Hepatocyte (in vitro differentiated cells): ENCODE measurements at regions not wholly inside any gene's neighbourhood (a gene's known extent, or its start where the extent isn't known, plus 50 kb on each side); places are given as distances from the start of the nearest gene placed in this dataset.

ENCODE experiments used
- EZH2 ChIP-seq: fragments of 200-600 bp; sonication (generic); IDR thresholded peaks from 2 replicates; pipeline ENCODE4 v1.6.1; 2016; ENCODE audit warnings: antibody characterized with exemption, mild to moderate bottlenecking, borderline replicate concordance
- EZH2phosphoT487 ChIP-seq: fragments of 200-600 bp; sonication (generic); IDR thresholded peaks from one replicate; pipeline ENCODE4 v1.6.1; 2018; ENCODE audit warnings: antibody characterized with exemption, mild to moderate bottlenecking, low read depth, moderate library complexity; ENCODE audit not compliant: unreplicated experiment, severe bottlenecking
- TF ChIP-seq, protein P1 (sequence below): fragments of 200-600 bp; sonication (generic); IDR thresholded peaks from 2 replicates; pipeline ENCODE4 v1.5.1; 2016; ENCODE audit warnings: antibody characterized with exemption, mild to moderate bottlenecking; ENCODE audit not compliant: poor library complexity

DNA sequence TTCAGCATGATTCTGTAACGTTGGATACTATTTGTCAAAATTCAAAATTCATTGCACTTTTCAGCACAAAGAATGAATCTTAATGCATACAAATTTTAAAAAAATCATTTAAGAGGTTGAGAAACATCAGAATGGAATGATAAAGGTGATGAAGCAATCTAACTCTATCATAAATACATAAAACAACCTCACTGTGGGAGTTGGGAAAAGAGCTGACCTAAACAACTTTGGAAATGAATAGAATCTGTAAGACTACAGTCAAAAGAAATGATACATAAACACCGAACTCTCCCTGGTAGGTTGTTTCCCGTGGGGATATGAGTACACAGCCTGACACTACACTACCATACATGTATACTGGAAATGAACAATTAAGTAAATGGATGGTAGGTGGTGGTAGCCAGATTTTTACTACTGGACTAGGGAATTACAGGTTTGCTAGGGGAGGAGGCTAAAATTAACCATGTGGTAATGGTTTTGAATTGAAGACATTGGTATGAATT, 64.9 kb upstream of the PARP11 start:
- TF ChIP-seq, protein P1, sequence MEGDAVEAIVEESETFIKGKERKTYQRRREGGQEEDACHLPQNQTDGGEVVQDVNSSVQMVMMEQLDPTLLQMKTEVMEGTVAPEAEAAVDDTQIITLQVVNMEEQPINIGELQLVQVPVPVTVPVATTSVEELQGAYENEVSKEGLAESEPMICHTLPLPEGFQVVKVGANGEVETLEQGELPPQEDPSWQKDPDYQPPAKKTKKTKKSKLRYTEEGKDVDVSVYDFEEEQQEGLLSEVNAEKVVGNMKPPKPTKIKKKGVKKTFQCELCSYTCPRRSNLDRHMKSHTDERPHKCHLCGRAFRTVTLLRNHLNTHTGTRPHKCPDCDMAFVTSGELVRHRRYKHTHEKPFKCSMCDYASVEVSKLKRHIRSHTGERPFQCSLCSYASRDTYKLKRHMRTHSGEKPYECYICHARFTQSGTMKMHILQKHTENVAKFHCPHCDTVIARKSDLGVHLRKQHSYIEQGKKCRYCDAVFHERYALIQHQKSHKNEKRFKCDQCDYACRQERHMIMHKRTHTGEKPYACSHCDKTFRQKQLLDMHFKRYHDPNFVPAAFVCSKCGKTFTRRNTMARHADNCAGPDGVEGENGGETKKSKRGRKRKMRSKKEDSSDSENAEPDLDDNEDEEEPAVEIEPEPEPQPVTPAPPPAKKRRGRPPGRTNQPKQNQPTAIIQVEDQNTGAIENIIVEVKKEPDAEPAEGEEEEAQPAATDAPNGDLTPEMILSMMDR = no peak
- TF ChIP-seq EZH2 = no peak
- no peak for TF ChIP-seq EZH2phosphoT487
